ENCODE measurements at regions not wholly inside any gene's neighbourhood (a gene's known extent, or its start where the extent isn't known, plus 50 kb on each side); places are given as distances from the start of the nearest gene placed in this dataset.

DNA sequence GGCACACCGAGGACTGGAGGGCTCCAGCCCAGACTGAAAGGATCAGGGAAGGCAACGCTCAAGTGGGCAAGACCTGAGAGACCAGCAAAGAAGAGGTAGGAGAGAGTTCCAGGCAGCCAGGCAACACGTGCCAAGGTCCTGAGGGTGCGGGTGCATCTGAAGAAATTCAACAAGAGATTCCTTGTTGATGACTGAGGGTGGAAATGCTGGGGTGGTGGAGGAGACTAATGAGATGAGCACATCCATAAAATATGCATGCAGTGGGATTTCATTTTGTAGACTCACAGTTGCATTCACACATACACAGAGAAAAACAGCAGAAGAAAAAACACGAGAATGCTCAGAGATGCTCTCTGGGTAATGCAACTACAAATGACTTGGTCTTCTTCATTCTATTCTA is 154.8 kb upstream of the FOXF1 start:
- 0 out of 4 replicates have a peak, but pooled peaks cover 0 to 2% of the 10 kb centered on the region in 2 experiments for H3K27me3 ChIP-seq (replicated peaks in 1 of 2; ENCODE audit: control insufficient read depth in 2 of 2, insufficient read depth in 2 of 2, low read length in 1 of 2)
- H3K9me3 ChIP-seq (replicated peaks; ENCODE audit: control insufficient read depth, insufficient read depth, low read length): no peaks in the 10 kb centered on the region
- no peaks in the 10 kb centered on the region for H3K4me1 ChIP-seq (ENCODE audit: control insufficient read depth, insufficient read depth, low read length)
- no peak overlapping the region for H3K4me2 ChIP-seq (ENCODE audit: control insufficient read depth, insufficient read depth)
- RAD21 ChIA-PET (ENCODE audit: unreplicated experiment): no interaction called here
- no peaks in the 10 kb centered on the region for H3K79me2 ChIP-seq (ENCODE audit: control insufficient read depth, insufficient read depth, low read length)
- H3K36me3 ChIP-seq (ENCODE audit: control insufficient read depth in 2 of 2, insufficient read depth in 2 of 2, low read length in 1 of 2): no peaks in the 10 kb centered on the region
- H3K27ac ChIP-seq (ENCODE audit: control insufficient read depth, insufficient read depth): no peak overlapping the region
- no TSS peak for BruUV-seq (replicated peaks)
- TF ChIP-seq ATF7 (IDR thresholded peaks at IDR 0.05; ENCODE audit: low read depth) (no peak), ZNF384 (IDR thresholded peaks at IDR 0.05; ENCODE audit: borderline replicate concordance, low read depth, low read length) (no peak), ZBED1 (IDR thresholded peaks at IDR 0.05; ENCODE audit: borderline replicate concordance) (no peak), MXI1 (IDR thresholded peaks at IDR 0.05; ENCODE audit: low read depth, low read length) (no peak), SUPT20H (IDR thresholded peaks at IDR 0.05; ENCODE audit: borderline replicate concordance, control insufficient read depth, low read depth, low read length) (no peak), NR2F1 (conservative IDR thresholded peaks at IDR 0.05) (no peak), STAT3 (IDR thresholded peaks at IDR 0.05; ENCODE audit: low read depth, low read length) (no peak), HDGF (IDR thresholded peaks at IDR 0.05) (no peak), NR2C2 (IDR thresholded peaks at IDR 0.05; ENCODE audit: borderline replicate concordance, control insufficient read depth, insufficient read length, low read depth) (no peak)
- TF ChIP-seq, protein P1, sequence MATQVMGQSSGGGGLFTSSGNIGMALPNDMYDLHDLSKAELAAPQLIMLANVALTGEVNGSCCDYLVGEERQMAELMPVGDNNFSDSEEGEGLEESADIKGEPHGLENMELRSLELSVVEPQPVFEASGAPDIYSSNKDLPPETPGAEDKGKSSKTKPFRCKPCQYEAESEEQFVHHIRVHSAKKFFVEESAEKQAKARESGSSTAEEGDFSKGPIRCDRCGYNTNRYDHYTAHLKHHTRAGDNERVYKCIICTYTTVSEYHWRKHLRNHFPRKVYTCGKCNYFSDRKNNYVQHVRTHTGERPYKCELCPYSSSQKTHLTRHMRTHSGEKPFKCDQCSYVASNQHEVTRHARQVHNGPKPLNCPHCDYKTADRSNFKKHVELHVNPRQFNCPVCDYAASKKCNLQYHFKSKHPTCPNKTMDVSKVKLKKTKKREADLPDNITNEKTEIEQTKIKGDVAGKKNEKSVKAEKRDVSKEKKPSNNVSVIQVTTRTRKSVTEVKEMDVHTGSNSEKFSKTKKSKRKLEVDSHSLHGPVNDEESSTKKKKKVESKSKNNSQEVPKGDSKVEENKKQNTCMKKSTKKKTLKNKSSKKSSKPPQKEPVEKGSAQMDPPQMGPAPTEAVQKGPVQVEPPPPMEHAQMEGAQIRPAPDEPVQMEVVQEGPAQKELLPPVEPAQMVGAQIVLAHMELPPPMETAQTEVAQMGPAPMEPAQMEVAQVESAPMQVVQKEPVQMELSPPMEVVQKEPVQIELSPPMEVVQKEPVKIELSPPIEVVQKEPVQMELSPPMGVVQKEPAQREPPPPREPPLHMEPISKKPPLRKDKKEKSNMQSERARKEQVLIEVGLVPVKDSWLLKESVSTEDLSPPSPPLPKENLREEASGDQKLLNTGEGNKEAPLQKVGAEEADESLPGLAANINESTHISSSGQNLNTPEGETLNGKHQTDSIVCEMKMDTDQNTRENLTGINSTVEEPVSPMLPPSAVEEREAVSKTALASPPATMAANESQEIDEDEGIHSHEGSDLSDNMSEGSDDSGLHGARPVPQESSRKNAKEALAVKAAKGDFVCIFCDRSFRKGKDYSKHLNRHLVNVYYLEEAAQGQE (IDR thresholded peaks at IDR 0.05; ENCODE audit: low read depth, low read length): no peak
- 19% methylated on average over 5 of the region's 5 CpGs for WGBS (ENCODE audit: insufficient coverage, insufficient replicate concordance, low lambda C conversion rate, missing lambda C conversion rate)
- ATAC-seq (no peak), FAIRE-seq (no peak), DNase-seq (ENCODE audit: low read depth, low spot score) (no peak)
- H3K9ac ChIP-seq (ENCODE audit: control insufficient read depth, insufficient read depth, low read length): no peak overlapping the region
- no peak overlapping the region for H2AFZ ChIP-seq (ENCODE audit: control insufficient read depth, low read depth, low read length)
- H3K4me3 ChIP-seq: no peak overlapping the region
- SMC1A ChIA-PET (ENCODE audit: uncharacterized antibody, unreplicated experiment): no interaction called here
- POLR2A ChIA-PET: no interaction called here
- intact Hi-C loops (cut with micrococcal nuclease; ENCODE audit: unreplicated experiment): no loop called here
- in situ Hi-C loops (cut with MboI): no loop called here
- H4K20me1 ChIP-seq (ENCODE audit: control insufficient read depth, insufficient read depth): no peaks in the 10 kb centered on the region
- CTCF ChIA-PET: interaction anchor here (1.3 kb wide), 1 partner anchor 536 kb away, joined by 3 read pairs; no protein-coding TSS in a partner anchor

All from GM12878 (cell line).